ENCODE measurements at regions not wholly inside any gene's neighbourhood (a gene's known extent, or its start where the extent isn't known, plus 50 kb on each side); places are given as distances from the start of the nearest gene placed in this dataset.

- no peak for TF ChIP-seq CTCF (conservative IDR thresholded peaks at IDR 0.05; ENCODE audit: low read length)
- TF ChIP-seq EZH2phosphoT487 (IDR thresholded peaks at IDR 0.05; ENCODE audit: borderline replicate concordance, low read depth, low read length), result no peak
Measured at GRCh38 chr13:105991131-105991530, 544.3 kb downstream of the EFNB2 start.

Data from OCI-LY7 (cell line).